ENCODE measurements at regions not wholly inside any gene's neighbourhood (a gene's known extent, or its start where the extent isn't known, plus 50 kb on each side); places are given as distances from the start of the nearest gene placed in this dataset.
A peak's percentile ranks its signal among the peaks of the same experiment; 100 is the strongest.

DNA sequence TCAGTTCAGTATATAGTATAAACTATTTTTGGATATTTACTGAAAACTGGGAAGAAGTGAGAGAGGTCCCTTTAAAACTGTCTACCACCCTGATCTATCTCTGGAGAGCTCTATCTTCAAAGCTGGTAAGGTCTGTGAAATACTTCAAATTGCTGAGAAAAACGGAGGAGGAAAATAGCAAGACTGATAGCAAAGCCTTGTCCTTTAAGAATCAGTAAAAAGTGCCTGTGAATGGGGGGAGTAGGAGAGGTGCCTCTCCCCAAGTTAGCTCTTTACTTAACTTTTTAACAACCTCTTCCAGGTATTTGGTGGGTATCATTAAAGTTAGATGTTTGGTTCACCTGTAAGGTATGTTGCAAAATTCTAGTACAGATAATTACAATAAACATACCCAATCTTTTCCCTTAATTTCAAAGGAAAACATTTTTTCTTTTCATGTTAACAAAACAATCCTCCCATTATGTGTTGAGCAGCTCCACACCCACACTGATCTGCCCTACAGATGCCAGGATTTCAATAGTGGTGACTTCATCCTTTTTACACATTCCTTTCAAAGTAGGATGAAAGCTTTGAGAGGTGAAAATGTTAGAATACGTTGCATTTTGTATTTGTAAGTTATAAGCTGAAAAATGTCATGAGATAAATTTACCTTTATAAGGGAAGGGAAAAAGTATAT lies 149.2 kb downstream of the CRPPA start:
- DNase-seq = no peak
- H3K36me3 ChIP-seq = no peaks in the 10 kb centered on the region
- TF ChIP-seq, protein P1, sequence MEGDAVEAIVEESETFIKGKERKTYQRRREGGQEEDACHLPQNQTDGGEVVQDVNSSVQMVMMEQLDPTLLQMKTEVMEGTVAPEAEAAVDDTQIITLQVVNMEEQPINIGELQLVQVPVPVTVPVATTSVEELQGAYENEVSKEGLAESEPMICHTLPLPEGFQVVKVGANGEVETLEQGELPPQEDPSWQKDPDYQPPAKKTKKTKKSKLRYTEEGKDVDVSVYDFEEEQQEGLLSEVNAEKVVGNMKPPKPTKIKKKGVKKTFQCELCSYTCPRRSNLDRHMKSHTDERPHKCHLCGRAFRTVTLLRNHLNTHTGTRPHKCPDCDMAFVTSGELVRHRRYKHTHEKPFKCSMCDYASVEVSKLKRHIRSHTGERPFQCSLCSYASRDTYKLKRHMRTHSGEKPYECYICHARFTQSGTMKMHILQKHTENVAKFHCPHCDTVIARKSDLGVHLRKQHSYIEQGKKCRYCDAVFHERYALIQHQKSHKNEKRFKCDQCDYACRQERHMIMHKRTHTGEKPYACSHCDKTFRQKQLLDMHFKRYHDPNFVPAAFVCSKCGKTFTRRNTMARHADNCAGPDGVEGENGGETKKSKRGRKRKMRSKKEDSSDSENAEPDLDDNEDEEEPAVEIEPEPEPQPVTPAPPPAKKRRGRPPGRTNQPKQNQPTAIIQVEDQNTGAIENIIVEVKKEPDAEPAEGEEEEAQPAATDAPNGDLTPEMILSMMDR (IDR thresholded peaks at IDR 0.05; ENCODE audit: low read depth, low read length) = no peak
- H3K4me1 ChIP-seq = peaks cover 19% of the 10 kb centered on the region
- no peak overlapping the region for H3K4me3 ChIP-seq (ENCODE audit: low read depth, low read length)
- H3K9me3 ChIP-seq = no peaks in the 10 kb centered on the region
- H3K27me3 ChIP-seq = no peaks in the 10 kb centered on the region

DNA sequence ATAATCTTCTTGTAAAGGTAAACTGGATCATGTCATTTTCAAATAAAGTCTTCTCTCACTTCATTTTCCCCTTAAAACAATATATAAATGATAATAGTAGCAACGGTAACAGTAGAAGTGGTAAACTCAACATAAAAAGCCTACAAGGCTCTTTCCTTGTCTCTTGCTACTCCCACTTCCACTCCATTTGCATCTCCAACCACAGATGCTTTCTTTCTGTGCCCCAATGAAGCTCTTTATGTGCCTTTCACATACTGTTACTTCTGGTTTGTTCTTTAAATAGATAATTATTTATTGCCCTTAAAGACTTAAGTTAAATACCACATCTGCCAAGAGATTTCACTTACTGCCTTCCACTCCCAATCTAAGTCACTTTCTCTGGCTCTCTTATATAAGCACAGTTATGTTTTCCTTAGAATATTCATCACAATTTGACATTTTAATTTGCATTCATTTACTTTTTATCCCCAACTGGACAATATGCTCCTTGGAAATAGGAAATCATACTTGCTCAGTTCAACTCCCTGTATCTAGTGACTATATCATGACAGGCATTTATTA lies 149.9 kb downstream of the CRPPA start:
- Histone ChIP-seq H3K36me3 (no peaks in the 10 kb centered on the region), H3K9me3 (no peaks in the 10 kb centered on the region), H3K27me3 (no peaks in the 10 kb centered on the region), H3K4me1 (peaks cover 19% of the 10 kb centered on the region), H3K4me3 (ENCODE audit: low read depth, low read length) (no peak overlapping the region)
- DNase-seq = no peak
- TF ChIP-seq, protein P1 (IDR thresholded peaks at IDR 0.05; ENCODE audit: low read depth, low read length) = no peak

DNA sequence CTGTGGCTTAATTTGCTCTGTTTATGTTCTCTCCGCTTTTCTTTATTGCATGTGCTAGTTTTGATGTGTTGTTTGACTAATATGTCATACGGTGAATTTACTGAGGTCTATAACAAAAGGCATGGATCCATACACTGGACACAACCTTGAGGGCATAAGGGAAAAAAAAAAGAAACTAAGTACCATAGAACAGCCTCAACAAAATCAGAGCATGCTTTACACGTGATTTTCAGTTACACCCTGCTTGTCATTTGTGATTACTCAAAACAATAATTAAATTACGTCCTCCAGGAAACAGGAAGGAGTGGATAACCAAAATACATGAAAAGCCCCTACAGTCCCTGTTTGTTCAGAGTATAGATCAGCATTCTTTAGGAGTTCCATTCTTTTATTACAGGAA lies 150.5 kb downstream of the CRPPA start:
- Histone ChIP-seq H3K36me3 (no peaks in the 10 kb centered on the region), H3K27me3 (no peaks in the 10 kb centered on the region), H3K4me3 (ENCODE audit: low read depth, low read length) (no peak overlapping the region), H3K9me3 (no peaks in the 10 kb centered on the region), H3K4me1 (peaks cover 19% of the 10 kb centered on the region)
- no peak for DNase-seq
- TF ChIP-seq, protein P1 (IDR thresholded peaks at IDR 0.05; ENCODE audit: low read depth, low read length) = no peak

DNA sequence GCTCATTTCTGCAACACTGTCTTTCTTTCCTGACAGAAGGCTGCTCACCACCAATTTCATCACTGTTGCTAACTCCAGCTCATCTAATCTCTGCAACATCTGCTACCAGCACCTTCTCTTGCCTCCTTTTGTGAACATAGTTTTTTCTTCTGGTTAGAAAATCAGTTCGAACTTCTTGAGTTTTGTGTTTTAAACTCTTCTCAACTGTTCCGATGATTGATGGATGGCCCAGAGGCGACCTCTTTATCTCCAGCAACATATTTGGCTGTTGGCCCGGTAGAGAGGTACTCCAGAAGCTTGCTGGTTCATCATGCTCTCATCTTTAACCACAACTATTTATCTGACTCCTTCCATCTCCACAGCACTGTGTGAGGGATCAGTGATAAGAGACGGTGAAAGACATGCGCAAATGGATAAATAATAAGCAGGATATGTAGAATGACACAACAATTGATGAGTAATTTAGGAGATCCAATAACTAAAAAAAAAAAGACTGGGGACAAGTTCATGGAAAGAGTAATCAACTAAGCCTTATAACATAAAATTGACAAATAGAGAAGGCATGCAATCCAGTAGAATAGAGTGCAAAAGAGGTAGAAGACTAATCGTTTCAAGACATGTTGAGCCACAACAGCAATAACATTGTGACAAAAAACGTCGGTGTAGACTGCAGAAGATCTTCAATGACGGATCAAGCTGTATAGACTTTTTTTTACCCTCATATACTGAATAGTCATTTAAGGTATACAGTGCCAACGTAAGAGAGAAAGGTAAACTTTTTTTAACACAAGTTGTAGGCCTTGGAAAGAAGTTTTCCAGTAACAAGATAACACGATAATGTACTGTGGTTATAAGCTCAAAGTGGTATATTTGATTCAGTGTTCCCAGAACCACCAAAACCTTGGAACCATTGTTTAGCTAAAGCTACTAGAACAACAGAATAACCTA lies 152.2 kb downstream of the CRPPA start:
- Histone ChIP-seq H3K4me3 (ENCODE audit: low read depth, low read length) (no peak overlapping the region), H3K36me3 (no peaks in the 10 kb centered on the region), H3K27me3 (no peaks in the 10 kb centered on the region), H3K4me1 (peaks cover 19% of the 10 kb centered on the region), H3K9me3 (no peaks in the 10 kb centered on the region)
- peak; percentile 53 for DNase-seq
- TF ChIP-seq, protein P1 (IDR thresholded peaks at IDR 0.05; ENCODE audit: low read depth, low read length) = no peak

DNA sequence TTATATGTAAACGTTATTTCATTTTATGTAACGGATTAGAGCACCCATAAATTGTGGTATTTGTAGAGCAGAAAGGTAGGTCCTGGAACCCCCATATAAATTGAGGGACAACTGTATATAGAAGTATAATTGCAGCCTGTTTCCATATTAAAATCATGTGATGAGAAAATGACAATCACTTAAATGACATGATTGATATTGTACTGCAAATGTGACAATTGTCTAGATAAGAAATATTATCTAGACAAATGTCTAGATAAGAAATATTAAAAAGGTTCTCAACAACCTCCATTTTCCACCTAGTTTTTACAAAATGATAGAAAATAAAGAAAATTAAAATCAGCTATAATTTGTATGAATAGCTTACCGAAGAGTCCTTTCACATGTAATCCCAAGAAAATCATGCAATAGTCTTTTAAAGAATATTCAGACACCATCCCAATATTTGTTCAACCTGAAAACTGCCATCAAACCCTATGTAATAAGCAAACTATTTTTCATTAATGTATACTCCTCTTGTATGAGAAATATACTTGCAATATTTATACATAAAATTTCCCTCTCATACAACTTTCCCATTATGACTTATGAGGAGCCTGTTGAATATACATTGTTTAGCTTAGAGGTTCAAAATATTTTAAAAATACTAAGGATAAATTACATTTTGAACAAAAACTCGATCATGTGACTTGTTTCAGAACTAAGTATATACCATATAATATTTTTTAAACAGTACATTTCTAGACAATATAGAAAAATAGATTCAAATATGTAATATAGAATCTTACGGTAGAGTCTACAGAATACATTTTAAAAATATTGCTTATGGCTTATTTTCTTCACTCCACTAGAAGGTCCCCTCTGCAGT lies 153.2 kb downstream of the CRPPA start:
- no peaks in the 10 kb centered on the region for H3K27me3 ChIP-seq
- TF ChIP-seq, protein P1 (IDR thresholded peaks at IDR 0.05; ENCODE audit: low read depth, low read length) = no peak
- no peak overlapping the region for H3K4me3 ChIP-seq (ENCODE audit: low read depth, low read length)
- no peak for DNase-seq
- peaks cover 19% of the 10 kb centered on the region for H3K4me1 ChIP-seq
- H3K9me3 ChIP-seq = no peaks in the 10 kb centered on the region
- H3K36me3 ChIP-seq = no peaks in the 10 kb centered on the region

All from BE2C (cell line).